SK-N-DZ (cell line): ENCODE measurements at regions not wholly inside any gene's neighbourhood (a gene's known extent, or its start where the extent isn't known, plus 50 kb on each side); places are given as distances from the start of the nearest gene placed in this dataset.

Experiments
- DNase-seq: peaks from one replicate; pipeline ENCODE4 v3.0.0-alpha.2; 2015; ENCODE audit warnings: low spot score

DNA sequence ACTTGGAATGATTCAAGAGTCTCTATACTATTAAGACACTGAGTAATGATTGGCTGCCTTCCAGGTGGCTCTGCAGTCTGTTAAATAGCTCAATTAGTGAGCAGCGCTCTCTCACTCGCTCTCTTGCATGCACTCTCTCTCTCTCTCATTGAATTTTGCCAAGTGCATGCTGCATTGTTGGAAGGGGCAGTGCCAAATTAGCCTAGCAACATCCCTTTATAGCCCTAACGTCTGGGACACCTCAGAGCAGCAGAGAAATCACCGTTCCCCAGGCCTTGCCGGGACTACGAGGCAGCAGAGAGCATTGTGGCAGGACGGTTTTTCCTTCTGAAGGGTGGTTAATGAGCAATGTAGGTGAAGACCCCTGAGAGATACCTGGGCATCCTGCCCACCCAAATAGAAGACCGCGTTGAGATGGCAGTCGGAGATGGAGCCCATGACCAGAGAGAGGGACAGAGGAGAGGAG, 447.6 kb upstream of the POU3F3 start:
- no peak for DNase-seq

DNA sequence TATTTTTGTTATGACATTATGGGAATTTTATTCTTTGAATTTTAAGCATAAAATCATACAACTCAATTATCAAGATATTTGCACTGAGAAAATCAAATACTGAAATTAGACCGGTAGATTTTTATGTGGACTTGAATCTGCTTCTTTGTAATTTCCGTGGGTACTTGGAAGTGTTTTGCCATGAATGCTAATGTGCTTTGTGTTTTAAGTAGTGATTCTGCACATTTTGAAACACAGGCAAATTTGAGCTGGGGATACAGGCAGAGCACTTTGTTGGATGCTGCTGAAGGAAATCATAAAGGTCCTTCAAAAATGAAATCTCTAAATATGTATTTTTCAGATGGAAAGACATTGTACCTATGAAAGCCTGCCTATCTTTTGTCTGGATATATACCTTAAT, 446.3 kb upstream of the POU3F3 start:
- DNase-seq: no peak

DNA sequence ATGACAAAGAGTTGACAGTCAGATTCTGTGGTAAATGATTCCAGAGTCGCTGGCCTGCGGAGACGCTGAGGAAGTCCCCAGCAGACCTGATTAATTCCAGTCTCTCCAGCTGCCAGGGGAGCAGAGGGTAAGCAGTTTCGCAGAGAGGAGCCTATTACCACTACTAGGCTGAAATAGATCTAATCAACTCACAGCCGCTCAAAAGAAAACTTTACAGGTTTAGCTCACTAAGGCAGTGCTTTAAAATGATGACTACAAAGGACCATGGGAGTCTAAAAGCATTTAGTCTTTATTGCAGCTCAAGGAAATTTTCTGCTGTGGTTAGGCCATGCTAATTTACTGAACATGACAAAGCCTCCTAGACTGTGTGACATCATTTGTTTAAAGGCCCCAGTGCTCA, 445.6 kb upstream of the POU3F3 start:
- no peak for DNase-seq

DNA sequence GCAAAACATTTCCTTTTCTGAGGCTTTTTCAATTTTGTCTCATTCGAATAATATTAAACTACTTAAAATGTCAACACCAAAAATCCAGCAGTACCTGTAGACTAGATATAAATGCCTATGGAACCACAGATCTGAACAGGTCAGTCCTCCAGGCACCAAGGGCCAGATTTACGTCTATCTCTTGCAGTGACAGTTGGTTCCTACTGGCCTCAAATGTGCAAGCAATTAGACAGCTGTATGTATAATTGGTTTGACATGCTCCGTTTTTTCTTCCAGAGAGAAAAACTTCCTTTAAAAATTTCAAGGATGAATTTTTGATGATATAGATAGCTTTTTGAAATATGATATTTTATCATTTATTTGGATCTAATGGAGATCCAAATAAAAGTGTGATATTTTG, 443.8 kb upstream of the POU3F3 start:
- no peak for DNase-seq

DNA sequence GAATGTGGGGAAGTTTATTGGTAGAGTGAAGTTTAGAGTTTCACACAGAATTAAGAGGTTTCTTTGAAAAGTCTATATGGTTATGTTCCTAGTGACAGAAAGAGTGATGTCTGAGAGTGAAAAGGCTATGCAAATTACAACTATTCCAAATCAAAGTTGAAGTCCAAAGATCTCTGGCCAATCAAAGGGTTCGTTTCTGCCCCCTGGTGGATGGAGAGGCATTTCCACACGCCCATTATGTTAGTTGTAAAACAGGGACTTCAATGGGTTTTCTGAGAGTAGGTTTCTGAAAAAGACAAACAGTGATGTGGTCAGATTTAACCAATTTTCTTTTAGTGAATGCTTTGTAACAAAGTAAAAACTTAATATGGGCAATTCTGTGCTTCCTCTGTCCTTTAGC, 441.5 kb upstream of the POU3F3 start:
- no peak for DNase-seq

DNA sequence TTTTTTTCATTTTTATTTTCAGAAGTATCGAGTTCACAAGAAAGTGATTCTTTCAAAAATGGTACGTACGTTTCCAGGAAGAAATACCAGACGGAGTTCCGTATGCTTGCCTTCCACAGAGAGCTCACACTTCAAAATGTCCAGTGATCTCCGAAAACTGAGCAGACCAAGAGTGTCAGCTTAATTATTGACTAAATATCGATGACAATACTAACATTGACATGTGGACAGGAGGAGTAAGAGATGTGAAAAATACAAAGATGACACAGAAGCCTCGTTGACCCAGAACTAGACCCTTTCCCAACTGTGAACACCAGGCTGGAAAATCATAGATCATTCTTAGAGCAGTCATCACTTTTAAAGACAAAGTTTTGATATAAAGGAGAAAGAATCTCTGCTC, 440.0 kb upstream of the POU3F3 start:
- DNase-seq: no peak

DNA sequence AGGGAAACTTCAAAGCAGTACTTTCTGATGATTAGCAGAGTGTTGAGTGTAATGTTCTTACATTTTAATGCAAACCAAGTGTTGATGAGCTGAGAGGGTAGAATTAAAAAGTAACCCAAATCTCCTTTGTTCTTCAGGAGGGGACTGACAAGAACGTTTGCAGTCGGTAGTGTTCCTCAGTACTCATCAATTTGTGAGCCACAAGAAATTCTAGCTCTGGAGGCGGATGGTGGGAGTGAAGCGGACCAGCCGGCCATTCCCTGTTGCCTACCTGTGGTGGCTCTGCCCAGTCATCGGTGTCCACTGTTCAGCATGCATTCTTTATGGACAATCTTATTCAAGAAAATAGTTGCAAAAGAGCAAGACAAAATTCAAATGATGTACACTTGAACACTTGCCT, 438.6 kb upstream of the POU3F3 start:
- no peak for DNase-seq

DNA sequence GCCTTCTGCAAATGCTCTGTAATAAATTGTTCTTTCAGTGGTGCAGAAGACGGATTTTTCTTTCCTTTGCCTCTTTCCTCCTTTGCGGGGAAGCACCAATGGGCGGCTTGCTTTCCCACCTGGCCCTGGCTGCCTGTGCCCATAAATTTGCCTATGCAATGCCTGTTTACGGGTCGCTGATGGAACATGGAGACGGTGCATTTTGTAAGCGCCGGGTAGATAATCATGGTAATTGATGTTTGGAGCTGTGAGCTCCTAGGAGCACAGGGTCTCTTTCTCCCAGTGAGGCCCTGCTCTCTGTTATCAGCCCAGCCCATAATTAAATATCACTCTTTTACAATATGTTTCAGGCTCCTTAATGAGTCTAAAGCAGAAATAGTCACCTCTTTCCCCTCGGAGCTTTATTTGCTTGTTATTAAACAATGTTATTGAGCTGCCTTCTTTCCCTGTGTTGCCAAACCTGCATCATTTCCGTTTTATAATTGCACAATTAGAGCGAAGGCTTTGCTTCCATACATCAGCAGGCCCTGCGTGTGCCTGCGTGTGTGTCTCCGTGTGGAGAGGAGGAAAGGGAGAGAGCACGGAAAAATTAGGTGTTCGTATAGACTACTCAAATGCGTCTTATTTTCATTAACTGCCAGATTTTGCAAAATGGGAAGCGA, 437.4 kb upstream of the POU3F3 start:
- DNase-seq: no peak

DNA sequence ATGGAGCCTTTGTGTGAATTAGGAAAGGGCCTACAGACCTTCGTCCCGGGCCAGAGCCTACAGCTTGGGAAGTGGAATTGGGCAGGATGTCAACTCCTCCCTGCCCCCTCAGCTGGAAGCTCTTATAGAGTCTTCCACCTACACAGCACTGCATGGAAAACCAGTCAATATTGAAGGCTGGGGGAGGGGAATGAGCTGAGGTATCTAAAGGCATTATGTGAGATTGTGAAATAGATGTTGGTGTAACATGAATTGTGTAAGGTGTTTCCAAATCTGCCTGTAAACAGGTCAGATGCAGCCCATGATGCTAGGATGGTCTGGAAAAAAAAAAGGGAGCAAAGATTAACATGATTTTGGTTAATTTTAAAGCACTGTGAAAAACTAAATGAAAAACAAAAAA, 433.5 kb upstream of the POU3F3 start:
- no peak for DNase-seq

DNA sequence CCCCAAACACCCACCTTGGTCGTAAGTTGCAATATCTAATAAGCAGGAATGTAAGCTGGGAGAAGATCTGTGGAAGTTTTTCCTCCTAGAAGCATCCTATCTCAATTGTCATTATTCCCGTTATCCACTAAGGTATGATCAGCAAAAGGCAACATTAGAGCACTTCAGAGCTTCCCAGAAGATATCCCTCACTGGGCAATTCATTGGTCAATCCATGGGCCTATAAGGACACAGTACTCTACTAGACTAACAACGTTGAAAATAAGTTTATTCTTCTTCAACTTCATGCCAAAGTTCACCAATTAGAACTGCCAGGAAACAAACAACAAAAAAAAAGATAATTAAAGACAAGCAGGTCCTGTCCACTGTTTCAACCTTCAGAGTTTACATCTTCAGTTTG, 433.0 kb upstream of the POU3F3 start:
- DNase-seq: no peak

DNA sequence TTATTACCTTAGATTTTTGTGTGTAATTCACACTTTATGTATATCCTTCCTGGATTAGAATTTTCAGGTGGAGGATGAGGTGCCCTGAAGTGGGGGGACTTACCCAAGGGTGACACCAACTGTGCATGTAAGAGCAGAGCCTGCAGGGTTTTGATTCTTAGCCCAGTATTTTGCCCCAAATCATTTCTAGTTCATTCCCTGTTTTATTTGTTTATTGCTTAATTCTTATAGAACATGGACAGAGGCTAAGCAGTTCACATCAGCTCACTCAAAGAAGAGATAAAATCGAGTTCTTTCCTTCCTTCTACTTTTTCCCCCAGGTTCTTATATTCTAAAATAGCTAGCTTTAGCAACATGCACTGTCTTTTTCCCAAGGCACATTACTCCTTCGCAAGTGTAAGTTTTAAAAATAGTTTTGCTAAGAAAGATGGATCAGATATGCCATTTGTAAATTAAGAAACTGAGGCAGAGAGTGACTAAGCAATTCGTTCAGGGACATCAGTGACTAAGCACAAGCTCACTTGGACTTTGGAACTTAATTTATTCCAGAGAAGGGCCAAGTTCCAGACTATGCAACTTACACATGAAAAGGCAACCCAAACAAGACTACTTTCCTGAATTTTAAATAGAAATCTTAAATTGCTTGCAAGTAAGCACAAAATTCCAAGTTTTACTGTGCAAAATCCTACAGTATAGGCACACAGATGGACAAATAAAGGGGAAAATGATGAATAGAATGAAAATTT, 427.9 kb upstream of the POU3F3 start:
- DNase-seq: no peak

DNA sequence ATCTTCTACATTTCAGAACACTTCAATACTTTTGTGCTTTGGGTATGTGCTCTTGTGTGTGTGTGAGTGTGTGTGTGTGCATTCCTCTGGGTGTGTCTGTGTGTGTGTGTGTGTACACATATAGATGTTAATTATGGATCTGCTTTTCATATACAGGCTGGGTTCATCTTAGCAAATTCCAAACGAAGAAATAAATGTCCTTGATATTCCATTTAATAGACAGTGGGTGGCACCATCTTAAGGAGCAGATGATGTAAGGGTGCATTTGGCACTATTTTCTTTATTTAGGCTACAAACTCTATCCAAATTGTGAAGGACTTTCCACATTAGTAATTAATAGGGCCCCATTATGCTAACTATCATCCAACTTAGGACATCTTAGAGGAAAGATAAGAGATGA, 425.8 kb upstream of the POU3F3 start:
- DNase-seq: no peak

DNA sequence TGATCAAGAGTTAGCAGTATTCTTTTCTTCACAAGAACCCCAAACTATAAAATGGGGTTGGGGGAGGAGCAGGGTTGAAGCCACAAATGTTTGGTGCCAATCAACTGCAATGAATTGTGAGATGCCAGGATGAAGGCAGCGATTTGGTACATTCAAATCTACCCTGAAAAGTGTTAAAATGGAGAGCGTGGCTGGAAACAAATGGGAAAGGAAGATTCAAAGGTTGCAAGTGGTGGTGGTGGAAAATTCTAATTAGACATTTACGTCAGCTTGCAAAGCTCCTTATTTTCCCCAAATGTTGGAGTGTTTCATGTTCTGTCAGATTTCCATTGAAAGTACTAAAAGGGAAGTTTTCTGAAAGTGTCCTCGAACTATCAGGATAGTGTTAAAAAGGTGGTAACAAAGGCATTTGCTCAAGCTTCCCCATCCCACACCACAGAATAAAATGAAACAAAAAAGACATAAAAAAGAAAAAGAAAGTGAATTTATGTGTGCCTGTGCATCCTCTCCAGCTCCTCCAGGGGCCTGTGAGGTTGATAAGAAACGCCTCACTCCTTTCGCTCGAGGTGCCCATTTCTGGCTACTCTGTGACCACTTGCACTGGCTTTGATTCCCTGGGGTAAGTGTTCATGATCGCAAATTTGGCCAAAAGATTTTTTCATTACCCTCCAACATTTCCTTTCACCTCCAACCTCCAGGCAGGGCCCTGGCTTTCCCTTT, 424.1 kb upstream of the POU3F3 start:
- DNase-seq: no peak

DNA sequence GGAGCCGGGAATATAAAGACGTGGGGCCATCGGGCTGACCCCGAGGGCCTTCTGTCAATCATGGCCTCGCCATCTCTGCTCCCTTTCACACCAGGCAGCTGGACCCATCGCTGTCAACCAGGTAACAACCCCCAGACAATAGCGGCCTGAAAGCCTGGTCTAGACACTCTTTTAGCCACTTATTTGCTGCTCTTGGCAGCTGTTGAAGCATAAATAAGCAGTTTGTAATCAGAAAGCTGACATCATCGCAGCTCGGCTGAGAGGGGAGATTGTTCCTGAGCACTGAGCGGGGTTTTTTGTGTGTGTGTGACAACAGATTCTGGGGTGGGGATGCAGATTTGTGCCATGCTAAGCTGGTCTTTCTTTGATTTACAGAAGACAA, 423.6 kb upstream of the POU3F3 start:
- no peak for DNase-seq

DNA sequence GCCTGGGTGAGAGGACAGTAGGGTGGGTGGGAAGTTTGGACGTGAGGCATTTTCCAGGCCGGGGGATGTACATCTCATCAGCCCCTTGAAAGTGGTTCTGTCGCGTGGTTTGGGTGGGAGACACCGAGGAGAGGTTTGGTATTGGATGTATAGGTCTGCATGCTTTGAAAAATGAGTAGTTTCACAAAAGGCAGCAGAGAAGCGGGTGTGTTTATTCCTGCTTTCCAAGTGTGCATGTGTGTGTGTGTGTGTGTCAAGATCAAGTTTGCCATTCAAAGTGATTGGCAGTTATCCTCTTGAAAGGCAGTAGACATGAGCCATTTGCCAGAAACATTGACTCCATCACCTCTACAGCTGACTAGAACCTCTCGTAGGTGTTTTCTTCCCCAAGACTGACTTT, 423.1 kb upstream of the POU3F3 start:
- no peak for DNase-seq

DNA sequence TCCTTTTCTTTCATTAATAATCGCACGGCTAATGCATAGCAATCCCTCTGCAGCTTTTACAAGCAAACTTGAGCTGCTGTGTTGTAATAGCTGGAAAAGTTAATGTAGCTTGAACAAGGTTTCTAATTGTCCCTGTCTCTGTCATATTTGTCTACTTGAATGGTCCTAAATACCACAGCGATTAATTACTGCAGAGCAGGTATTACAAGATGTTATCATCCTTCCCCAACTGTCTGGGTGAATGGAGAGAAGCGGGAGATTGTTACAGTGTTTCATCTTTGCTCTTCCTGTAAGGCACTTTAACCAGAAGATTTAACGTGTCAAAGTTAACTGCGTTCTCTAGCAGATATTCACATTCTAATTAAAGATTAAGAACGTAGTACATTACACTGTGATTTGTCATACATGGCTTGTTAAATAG, 422.2 kb upstream of the POU3F3 start:
- DNase-seq: no peak

DNA sequence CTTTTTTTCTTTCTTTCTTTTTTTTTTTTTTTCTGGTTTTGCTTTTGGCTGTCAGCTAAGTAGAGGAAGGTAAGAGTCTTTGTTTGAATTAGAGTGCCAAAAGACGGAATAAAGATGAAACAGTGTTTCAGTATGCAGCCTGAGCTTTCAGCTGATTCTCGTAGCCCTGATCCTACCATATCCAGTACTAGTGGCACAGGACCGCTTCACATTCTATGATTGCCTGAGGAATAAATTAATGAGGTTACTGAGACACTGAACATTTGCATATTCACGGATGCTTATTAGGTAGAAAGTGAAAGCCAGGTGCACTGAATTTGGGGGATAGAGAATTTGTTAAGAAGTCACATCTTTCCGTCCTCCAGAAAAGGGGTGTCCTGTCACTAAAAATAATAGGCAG, 421.5 kb upstream of the POU3F3 start:
- DNase-seq: no peak

DNA sequence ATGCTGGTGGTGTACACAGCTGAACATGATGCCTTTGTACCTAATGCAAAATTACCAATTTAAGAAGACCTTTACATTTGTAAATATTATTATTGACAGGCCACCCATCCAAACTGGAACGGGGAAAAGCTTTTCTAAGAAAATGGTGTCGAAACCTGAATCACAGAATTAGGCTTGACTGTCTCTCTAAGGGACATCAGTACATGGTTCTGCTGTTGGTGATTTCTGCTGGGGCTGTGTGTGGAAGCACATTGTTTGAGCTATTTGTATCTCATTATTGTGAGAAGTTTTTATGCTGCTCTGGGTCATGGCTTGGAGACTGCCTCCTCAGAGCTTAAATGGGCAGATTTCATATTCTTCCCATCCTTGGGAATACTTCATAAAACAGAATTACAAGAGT, 420.9 kb upstream of the POU3F3 start:
- no peak for DNase-seq

DNA sequence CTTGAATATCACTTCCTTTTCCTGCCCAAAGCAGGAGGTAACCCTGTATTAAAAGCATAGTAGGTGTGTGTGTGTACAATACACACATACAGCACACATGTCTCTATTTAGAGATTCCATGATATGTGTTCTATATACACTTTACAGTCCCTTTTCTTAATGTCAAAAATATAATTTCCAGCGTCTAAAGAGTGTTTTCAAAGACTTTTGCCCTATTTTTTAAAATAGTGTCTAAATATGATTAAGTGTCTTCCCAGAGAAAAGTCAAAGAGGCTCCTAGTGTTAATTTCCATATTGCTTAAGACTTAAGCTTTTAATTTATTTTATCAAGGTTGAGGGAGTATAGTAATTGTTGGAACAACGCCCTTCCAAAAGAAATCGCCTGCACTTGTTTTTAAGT, 420.3 kb upstream of the POU3F3 start:
- no peak for DNase-seq

DNA sequence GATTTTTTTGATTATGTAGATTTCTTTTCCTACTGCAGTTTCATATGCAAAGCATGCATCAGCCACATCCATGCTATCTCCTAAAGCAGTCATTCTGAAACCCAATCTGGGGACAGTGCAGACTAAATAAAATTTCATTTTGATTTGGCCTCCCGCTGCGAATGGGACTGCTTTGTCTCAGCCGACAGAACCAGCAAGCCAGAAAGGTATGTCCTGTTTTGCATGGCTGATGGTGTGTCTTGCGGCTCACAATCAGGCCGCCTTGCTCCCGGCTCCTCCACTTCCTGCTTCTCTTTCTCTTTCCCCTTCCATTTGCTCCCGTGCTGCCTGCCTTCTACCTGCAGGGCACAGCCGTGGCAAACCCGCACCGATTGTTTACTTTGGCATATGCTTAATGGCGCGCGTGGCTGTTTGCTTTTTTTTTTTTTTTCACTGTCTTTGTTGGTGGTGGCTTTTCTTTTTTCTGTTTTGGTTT, 419.6 kb upstream of the POU3F3 start:
- DNase-seq: no peak

DNA sequence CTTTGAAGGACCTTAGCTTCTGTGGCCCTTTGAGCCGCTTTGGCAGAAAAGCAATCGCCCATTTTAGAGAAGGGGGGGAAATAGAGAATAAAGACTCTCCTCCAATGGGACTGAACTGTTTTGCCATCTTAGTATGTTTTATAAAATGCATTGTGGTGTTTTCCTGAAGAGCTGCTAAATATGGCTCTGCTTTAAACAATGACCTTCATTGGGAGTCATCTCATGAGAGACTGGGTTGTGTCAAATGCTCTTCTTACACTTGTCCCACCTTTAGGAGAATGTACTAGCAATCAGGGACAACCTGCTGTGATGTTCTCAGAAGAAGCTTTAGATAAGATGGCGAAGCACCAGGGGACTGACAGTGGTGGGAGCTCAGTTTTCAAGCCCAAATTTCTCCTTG, 418.9 kb upstream of the POU3F3 start:
- DNase-seq: no peak

DNA sequence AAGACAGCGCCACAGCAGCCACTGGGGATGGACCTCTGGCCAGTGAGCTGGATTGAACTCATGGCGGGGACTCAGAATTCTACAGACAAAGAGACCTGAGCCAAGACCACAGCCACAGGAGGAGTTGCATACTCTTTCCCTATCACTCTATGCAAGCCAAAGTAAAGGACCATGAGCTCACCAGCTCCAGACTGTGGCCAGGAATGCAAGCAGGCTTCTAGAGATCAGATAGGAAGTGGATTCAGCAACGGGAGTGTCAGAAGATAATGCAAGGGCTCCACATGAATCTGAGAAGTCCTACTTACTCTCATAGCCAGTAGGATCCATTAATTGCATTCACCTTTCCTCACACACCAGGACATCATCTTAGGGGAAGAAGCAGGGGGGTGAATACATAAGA, 415.4 kb upstream of the POU3F3 start:
- DNase-seq: no peak

DNA sequence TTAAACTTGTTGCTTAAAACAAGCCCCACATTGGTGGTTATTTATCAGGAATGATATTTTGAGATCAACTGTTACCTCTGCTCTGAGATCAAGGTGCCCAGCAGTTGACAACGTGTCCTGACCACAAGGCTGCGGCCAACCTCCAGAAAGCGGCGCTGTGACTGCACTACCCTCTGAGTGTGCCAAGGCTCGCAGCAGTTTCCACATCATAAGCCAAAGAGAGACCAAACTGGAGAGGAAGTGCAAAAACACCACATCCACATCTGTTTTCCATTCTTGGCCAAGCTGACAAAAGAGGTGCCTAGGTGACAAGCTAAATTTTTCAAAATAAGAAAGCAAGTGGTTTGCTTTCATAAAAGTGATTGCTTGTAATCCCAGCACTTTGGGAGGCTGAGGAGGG, 410.8 kb upstream of the POU3F3 start:
- DNase-seq: no peak
